Activated CD8-positive, alpha-beta memory T cell treated with anti-CD3 and anti-CD28 coated beads, Interleukin-2, amount 50 U/mL, for 1 hour (primary cell): ENCODE measurements at regions not wholly inside any gene's neighbourhood (a gene's known extent, or its start where the extent isn't known, plus 50 kb on each side); places are given as distances from the start of the nearest gene placed in this dataset.
"Not testable (repeated sequence)": the region's sequence is repeated elsewhere in the genome, so short reads cannot be mapped to it uniquely, and the experiment has no call there.

ENCODE experiments used
- DNase-seq: peaks from one replicate; pipeline ENCODE4 v3.0.0-alpha.2; 2020; ENCODE audit errors: extremely low read depth

DNA sequence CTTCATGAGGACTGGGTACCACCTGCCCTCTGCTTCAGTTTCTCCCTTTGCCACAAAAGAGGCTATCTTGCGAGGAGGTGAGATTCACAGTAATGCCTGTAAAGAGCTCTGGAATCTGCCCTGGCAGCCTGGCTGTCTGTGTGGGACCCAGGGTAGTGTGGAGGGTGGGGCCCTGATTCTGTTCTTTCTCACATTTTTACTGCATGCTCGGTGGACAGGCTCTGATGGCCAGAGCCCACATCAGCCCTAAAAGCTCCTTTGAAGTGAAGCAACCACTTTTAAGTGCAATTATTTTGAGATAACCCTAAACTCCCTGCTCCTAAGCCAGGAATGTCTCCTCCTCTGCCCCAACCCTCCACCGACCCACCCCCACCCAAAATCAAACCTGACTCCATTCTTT, 92.1 kb upstream of the PODXL start:
- DNase-seq: no peak

- DNase-seq: no peak
Observed at GRCh38 chr7:131646203-131646602, 89.8 kb upstream of the PODXL start.

GRCh38 chr7:131642429-131642828, 86.0 kb upstream of the PODXL start:
- DNase-seq: no peak

- no peak for DNase-seq
Observed at GRCh38 chr7:131640686-131641085, 84.3 kb upstream of the PODXL start.

- no peak for DNase-seq
Observed at GRCh38 chr7:131638641-131639430, 82.4 kb upstream of the PODXL start.

- DNase-seq: no peak
Observed at GRCh38 chr7:131637859-131638258, 81.4 kb upstream of the PODXL start.

GRCh38 chr7:131636092-131636491, 79.7 kb upstream of the PODXL start:
- DNase-seq: no peak

GRCh38 chr7:131634197-131634596, 77.8 kb upstream of the PODXL start:
- not testable (repeated sequence) for DNase-seq

- no peak for DNase-seq
Observed at GRCh38 chr7:131633342-131633843, 77.0 kb upstream of the PODXL start.

GRCh38 chr7:131630427-131630826, 74.0 kb upstream of the PODXL start:
- no peak for DNase-seq

DNA sequence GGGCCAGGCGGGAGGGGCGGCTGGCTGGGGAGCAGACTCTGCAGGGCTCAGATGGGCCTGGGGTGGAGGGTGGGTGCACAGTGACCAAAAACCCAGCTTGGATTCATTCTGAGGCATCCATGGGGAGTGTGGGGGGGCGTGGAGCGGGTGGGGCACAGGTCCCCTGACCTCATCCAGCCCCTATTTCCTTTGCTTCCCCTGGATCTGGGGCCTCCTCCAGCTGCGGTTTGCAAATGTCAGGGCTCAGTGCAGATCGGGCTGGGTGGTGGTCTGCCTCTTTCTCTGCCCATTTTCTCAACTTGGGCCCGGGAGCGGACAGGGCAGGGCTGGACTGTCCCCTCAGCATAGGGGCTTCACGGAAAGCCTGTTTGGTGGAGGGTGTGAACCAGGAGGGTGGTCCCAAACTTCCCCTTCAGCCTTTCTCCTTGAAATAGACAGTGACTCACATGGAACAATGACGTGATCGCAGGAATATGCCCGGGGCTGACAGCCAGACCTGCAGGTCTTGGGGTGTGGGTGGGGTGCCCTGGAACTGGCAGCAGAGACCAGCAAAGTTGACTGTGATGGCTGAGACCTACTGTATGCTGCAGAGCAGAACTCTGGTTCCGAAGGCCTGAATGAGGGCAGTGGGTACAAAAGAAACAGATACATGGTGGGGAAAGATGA, 72.9 kb upstream of the PODXL start:
- no peak for DNase-seq

- DNase-seq: no peak
Observed at GRCh38 chr7:131628634-131629033, 72.2 kb upstream of the PODXL start.

GRCh38 chr7:131627735-131628190, 71.3 kb upstream of the PODXL start:
- no peak for DNase-seq

- no peak for DNase-seq
Observed at GRCh38 chr7:131626643-131627042, 70.2 kb upstream of the PODXL start.

- no peak for DNase-seq
Observed at GRCh38 chr7:131625817-131626372, 69.5 kb upstream of the PODXL start.

DNA sequence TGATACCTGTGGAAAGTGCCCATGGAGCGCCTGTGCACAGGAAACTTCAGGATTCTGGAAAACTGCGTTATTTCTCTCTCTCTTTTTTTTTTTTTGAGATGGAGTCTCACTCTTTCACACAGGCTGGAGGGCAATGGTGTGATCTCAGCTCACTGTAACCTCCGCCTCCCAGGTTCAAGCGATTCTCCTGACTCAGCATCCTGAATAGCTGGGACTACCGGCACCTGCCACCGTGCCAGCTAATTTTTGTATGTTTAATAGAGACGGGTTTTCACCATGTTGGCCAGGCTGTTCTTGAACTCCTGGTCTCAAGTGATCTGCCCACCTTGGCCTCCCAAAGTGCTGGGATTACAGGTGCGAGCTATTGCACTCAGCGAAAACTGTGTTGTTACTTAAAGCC, 68.9 kb upstream of the PODXL start:
- DNase-seq: not testable (repeated sequence)

- no peak for DNase-seq
Observed at GRCh38 chr7:131624536-131624935, 68.1 kb upstream of the PODXL start.

DNA sequence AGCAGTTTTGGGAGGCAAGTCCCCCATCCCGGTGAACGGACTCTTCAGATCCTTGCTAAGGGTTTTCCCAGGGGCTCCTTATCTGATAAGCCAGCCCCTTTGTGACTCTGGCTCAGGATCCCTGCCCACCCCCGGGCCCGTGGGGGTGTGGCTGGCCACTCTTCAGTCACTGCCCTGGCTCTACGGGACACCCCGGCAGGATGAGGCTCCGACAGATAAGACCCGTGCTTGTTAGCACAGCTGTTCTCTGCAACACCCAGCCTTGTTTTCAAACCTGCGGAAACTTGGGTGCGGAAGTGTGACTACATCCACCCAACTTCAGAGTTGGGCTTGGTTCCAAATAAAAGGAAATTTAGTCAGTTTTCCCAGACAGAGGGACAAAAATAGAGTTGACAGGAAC, 66.7 kb upstream of the PODXL start:
- DNase-seq: no peak

GRCh38 chr7:131621652-131622051, 65.2 kb upstream of the PODXL start:
- no peak for DNase-seq

GRCh38 chr7:131620673-131621609, 64.5 kb upstream of the PODXL start:
- no peak for DNase-seq
